ENCODE measurements at regions not wholly inside any gene's neighbourhood (a gene's known extent, or its start where the extent isn't known, plus 50 kb on each side); places are given as distances from the start of the nearest gene placed in this dataset.

DNA sequence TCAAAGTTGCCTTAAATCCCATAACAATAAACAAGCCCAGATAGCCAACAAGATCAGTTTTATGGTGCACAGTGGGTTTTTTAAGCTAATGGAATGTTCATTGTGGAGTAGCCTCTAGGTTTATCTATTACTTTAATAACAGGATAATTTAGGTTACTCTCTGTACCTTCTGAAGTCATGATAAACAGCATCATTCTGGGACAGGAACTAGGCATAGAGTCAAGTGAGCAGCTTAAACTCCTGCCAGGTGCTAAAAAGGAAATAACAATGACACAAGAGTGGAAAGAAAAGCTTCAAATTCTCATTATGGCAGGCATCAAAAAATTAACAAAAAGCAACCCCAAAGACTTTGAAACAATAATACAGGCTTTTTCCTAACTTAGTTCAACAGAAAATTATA lies 228.8 kb downstream of the HACE1 start:
- Histone ChIP-seq H3K4me2 (ENCODE audit: insufficient read depth, low read length) (no peak overlapping the region), H3K4me1 (replicated peaks in 1 of 2; ENCODE audit: control insufficient read depth in 2 of 2, insufficient read depth in 2 of 2, low read length in 2 of 2) (no peaks in the 10 kb centered on the region), H4K20me1 (replicated peaks; ENCODE audit: control insufficient read depth, insufficient read depth, low read length) (no peaks in the 10 kb centered on the region), H3K9ac (ENCODE audit: insufficient read depth in 1 of 2, low read depth in 2 of 2, low read length in 2 of 2) (no peak overlapping the region), H3K27ac (ENCODE audit: extremely low read depth, low read depth, low read length) (no peak overlapping the region), H3K4me3 (no peak overlapping the region), H3K9me1 (ENCODE audit: control insufficient read depth, insufficient read depth, low read length) (no peaks in the 10 kb centered on the region), H3K79me2 (ENCODE audit: control insufficient read depth, insufficient read depth, low read length) (no peaks in the 10 kb centered on the region), H2AFZ (ENCODE audit: low read depth, low read length) (no peak overlapping the region), H3K27me3 (ENCODE audit: control insufficient read depth in 2 of 2, insufficient read depth in 2 of 2, low read length in 2 of 2) (no peaks in the 10 kb centered on the region), H3K9me3 (replicated peaks; ENCODE audit: control insufficient read depth, insufficient read depth, low read depth, low read length) (no peaks in the 10 kb centered on the region), H3K36me3 (ENCODE audit: control insufficient read depth, insufficient read depth, low read length) (no peaks in the 10 kb centered on the region)
- CTCF ChIA-PET (ENCODE audit: low intra/inter-chr PET ratio): no interaction called here
- BruUV-seq (replicated peaks): no TSS peak
- FAIRE-seq (no peak), DNase-seq (ENCODE audit: extremely low read depth in 1 of 4, low spot score in 3 of 4) (no peak), ATAC-seq (no peak)
- no peak for TF ChIP-seq ELF1 (tag; IDR thresholded peaks at IDR 0.05)
- TF ChIP-seq, protein P1, sequence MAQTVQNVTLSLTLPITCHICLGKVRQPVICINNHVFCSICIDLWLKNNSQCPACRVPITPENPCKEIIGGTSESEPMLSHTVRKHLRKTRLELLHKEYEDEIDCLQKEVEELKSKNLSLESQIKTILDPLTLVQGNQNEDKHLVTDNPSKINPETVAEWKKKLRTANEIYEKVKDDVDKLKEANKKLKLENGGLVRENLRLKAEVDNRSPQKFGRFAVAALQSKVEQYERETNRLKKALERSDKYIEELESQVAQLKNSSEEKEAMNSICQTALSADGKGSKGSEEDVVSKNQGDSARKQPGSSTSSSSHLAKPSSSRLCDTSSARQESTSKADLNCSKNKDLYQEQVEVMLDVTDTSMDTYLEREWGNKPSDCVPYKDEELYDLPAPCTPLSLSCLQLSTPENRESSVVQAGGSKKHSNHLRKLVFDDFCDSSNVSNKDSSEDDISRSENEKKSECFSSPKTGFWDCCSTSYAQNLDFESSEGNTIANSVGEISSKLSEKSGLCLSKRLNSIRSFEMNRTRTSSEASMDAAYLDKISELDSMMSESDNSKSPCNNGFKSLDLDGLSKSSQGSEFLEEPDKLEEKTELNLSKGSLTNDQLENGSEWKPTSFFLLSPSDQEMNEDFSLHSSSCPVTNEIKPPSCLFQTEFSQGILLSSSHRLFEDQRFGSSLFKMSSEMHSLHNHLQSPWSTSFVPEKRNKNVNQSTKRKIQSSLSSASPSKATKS (CRISPR knock-in tag; IDR thresholded peaks at IDR 0.05): no peak
- TF ChIP-seq RB1 (IDR thresholded peaks at IDR 0.05; ENCODE audit: low read depth): no peak
- no peak for TF ChIP-seq EWSR1 (IDR thresholded peaks at IDR 0.05; ENCODE audit: borderline replicate concordance, low read depth, partially characterized antibody)
- TF ChIP-seq TRIM24 (IDR thresholded peaks at IDR 0.05): no peak
- no peak for TF ChIP-seq ZNF124 (CRISPR knock-in tag; IDR thresholded peaks at IDR 0.05)
- no peak for TF ChIP-seq BHLHE40 (IDR thresholded peaks at IDR 0.05; ENCODE audit: low read length)
- TF ChIP-seq SP1 (CRISPR knock-in tag; IDR thresholded peaks at IDR 0.05): no peak
- no peak for TF ChIP-seq RFX7 (CRISPR knock-in tag; IDR thresholded peaks at IDR 0.05)
- TF ChIP-seq PRMT5 (CRISPR knock-in tag; IDR thresholded peaks at IDR 0.05): no peak
- TF ChIP-seq, protein P2, sequence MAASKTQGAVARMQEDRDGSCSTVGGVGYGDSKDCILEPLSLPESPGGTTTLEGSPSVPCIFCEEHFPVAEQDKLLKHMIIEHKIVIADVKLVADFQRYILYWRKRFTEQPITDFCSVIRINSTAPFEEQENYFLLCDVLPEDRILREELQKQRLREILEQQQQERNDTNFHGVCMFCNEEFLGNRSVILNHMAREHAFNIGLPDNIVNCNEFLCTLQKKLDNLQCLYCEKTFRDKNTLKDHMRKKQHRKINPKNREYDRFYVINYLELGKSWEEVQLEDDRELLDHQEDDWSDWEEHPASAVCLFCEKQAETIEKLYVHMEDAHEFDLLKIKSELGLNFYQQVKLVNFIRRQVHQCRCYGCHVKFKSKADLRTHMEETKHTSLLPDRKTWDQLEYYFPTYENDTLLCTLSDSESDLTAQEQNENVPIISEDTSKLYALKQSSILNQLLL (CRISPR knock-in tag; IDR thresholded peaks at IDR 0.05; ENCODE audit: borderline replicate concordance): no peak
- intact Hi-C loops (cut with micrococcal nuclease): no loop called here
- in situ Hi-C loops (cut with MboI): no loop called here
- POLR2A ChIA-PET: interaction anchor here (1.0 kb wide), 1 partner anchor 10 kb away, joined by 3 read pairs; no protein-coding TSS in a partner anchor
